Spleen (tissue), 7 donors: ENCODE measurements at regions not wholly inside any gene's neighbourhood (a gene's known extent, or its start where the extent isn't known, plus 50 kb on each side); places are given as distances from the start of the nearest gene placed in this dataset.
"Not testable (repeated sequence)": the region's sequence is repeated elsewhere in the genome, so short reads cannot be mapped to it uniquely, and the experiment has no call there.

Source experiments
- POLR2A ChIP-seq, 3 donors: fragments of 450-650 bp; IDR thresholded peaks; one replicate each; pipeline ENCODE4 v1.5.1; 2017; ENCODE audit warnings: antibody characterized with exemption in 3 of 3, mild to moderate bottlenecking in 1 of 3
- POLR2AphosphoS5 ChIP-seq, 3 donors: sonication (generic); formaldehyde crosslinking; IDR thresholded peaks; one replicate each; pipeline ENCODE4 v1.5.1; 2017; ENCODE audit warnings: antibody characterized with exemption in 3 of 3
- TF ChIP-seq, protein P1 (sequence below), 11 experiments: fragments of 200-600 bp in 7 of 11; fragments of 450-650 bp in 4 of 11; sonication (generic) in 4 of 11; IDR thresholded peaks in 8 of 11; conservative IDR thresholded peaks in 3 of 11; 1 replicate in 7 of 11; 2 replicates in 4 of 11; pipeline versions ENCODE4 v1.4.0 to v1.8.0; 2016 to 2021; ENCODE audit warnings: antibody characterized with exemption in 11 of 11, inconsistent platforms in 4 of 11, mild to moderate bottlenecking in 1 of 11
- donor health status: DM: no; HTN: no; CAD: no; lungs with moderate emphysema.
- donor health status: DM: no; HTN: no; CAD: no.
- donor health status: DM: no; HTN: no; CAD: no.

DNA sequence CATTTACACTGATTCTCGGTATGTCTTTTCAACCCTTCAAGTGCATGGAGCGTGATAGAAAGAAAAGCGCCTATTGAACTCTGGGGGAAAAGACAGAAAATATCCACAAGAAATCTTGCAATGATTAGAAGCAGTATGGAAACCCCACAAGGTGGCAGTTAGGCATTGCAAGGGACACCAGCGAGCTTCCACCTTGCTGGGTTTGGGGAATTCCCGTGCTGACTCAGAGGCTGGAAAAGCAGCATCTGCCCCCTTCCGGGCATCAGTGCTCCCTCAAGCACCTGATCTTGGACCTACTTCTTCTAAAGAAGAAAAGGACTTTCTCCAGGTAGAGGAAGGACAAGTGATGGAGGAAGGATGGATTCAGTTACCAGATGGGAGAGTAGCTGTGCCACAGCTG is 73.9 kb upstream of the HMX1 start:
- not testable (repeated sequence) for TF ChIP-seq POLR2AphosphoS5, POLR2A (IDR thresholded peaks at IDR 0.05)
- TF ChIP-seq, protein P1, sequence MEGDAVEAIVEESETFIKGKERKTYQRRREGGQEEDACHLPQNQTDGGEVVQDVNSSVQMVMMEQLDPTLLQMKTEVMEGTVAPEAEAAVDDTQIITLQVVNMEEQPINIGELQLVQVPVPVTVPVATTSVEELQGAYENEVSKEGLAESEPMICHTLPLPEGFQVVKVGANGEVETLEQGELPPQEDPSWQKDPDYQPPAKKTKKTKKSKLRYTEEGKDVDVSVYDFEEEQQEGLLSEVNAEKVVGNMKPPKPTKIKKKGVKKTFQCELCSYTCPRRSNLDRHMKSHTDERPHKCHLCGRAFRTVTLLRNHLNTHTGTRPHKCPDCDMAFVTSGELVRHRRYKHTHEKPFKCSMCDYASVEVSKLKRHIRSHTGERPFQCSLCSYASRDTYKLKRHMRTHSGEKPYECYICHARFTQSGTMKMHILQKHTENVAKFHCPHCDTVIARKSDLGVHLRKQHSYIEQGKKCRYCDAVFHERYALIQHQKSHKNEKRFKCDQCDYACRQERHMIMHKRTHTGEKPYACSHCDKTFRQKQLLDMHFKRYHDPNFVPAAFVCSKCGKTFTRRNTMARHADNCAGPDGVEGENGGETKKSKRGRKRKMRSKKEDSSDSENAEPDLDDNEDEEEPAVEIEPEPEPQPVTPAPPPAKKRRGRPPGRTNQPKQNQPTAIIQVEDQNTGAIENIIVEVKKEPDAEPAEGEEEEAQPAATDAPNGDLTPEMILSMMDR (IDR thresholded peaks at IDR 0.05 in 8 of 11, conservative IDR thresholded peaks at IDR 0.05 in 3 of 11) = not testable (repeated sequence)
